ENCODE measurements at regions not wholly inside any gene's neighbourhood (a gene's known extent, or its start where the extent isn't known, plus 50 kb on each side); places are given as distances from the start of the nearest gene placed in this dataset.

DNA sequence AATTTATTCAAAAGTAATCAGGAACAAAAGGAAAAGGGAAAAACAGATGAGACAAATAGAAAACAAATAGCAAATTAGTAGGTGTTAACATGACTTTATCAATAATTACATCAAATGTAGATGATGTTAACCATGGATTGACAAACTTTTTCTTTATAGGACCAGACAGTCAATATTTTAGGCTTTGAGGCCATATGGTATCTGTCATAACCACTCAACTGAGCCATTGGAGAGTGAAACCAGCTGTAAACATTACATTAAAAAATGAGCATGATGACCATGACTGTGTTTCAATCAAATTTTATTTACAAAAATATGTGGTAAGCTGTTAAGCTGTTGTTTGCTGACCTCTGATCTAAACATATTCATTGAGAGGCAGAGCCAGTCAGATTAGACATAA is 118.5 kb upstream of the NWD2 start:
- no peak overlapping the region for H3K27ac ChIP-seq
- no peaks in the 10 kb centered on the region for H3K27me3 ChIP-seq
- H3K4me3 ChIP-seq, result no peak overlapping the region
- no peaks in the 10 kb centered on the region for H3K36me3 ChIP-seq
- TF ChIP-seq, protein P1, sequence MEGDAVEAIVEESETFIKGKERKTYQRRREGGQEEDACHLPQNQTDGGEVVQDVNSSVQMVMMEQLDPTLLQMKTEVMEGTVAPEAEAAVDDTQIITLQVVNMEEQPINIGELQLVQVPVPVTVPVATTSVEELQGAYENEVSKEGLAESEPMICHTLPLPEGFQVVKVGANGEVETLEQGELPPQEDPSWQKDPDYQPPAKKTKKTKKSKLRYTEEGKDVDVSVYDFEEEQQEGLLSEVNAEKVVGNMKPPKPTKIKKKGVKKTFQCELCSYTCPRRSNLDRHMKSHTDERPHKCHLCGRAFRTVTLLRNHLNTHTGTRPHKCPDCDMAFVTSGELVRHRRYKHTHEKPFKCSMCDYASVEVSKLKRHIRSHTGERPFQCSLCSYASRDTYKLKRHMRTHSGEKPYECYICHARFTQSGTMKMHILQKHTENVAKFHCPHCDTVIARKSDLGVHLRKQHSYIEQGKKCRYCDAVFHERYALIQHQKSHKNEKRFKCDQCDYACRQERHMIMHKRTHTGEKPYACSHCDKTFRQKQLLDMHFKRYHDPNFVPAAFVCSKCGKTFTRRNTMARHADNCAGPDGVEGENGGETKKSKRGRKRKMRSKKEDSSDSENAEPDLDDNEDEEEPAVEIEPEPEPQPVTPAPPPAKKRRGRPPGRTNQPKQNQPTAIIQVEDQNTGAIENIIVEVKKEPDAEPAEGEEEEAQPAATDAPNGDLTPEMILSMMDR (IDR thresholded peaks at IDR 0.05; ENCODE audit: low read depth, low read length), result no peak
- no peaks in the 10 kb centered on the region for H3K4me1 ChIP-seq (ENCODE audit: low read depth)
- H3K9me3 ChIP-seq (ENCODE audit: low read depth), result no peaks in the 10 kb centered on the region
- DNase-seq (ENCODE audit: low read depth in 1 of 2, low spot score in 1 of 2), result no peak

DNA sequence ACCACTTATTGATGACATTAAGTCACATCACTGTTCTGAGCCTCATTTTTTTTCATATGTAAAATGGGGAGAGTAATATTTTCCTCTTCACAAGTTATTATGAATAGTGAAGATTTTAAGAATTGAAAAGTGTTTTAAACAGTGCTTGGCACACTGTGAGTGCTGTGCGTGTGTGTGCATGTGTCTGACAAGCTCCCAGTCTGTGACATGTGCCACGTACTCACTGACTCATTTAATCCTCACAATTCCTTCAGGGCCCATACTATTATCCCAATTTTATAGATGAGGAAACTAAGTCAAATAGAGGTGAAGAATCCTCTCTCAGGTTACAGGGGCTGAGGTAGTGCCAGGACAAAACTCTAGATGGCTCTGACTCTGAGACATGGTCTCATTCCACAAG is 114.1 kb upstream of the NWD2 start:
- TF ChIP-seq, protein P1 (IDR thresholded peaks at IDR 0.05; ENCODE audit: low read depth, low read length), result no peak
- Histone ChIP-seq H3K27ac (no peak overlapping the region), H3K36me3 (no peaks in the 10 kb centered on the region), H3K27me3 (no peaks in the 10 kb centered on the region), H3K9me3 (ENCODE audit: low read depth) (no peaks in the 10 kb centered on the region), H3K4me3 (no peak overlapping the region), H3K4me1 (ENCODE audit: low read depth) (no peaks in the 10 kb centered on the region)
- no peak for DNase-seq (ENCODE audit: low read depth in 1 of 2, low spot score in 1 of 2)

DNA sequence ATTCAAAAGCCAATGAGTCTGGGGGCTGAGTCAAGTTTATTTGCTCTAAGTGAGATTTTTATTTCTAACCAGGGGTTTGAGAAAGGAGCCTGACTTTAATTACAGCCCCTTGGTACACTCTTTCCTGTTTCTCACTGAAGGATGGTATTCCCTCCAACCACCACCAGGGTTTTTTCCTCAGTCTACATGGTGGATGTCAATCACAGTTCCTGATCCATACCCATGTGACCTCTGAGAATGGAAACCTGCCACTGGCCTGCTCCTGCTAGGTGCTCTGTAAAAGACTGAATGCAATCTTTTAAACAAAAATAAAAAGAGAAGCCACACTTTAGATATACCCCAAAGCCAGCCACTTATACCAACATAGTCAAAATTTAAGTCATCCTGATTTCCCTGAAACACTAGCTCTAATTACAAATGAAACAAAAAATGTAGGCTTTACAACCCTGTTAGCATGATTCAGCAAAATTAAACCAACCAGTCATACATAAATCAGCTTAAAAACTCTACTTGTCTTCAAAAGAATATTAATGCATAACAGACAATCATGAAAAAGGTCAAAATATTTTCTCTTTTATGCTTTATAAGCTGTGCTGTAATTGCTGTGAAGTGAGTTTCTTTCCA is 112.1 kb upstream of the NWD2 start:
- no peak for DNase-seq (ENCODE audit: low read depth in 1 of 2, low spot score in 1 of 2)
- no peaks in the 10 kb centered on the region for H3K9me3 ChIP-seq (ENCODE audit: low read depth)
- H3K36me3 ChIP-seq, result no peaks in the 10 kb centered on the region
- H3K27ac ChIP-seq, result no peak overlapping the region
- H3K4me1 ChIP-seq (ENCODE audit: low read depth), result no peaks in the 10 kb centered on the region
- no peak overlapping the region for H3K4me3 ChIP-seq
- H3K27me3 ChIP-seq, result no peaks in the 10 kb centered on the region
- TF ChIP-seq, protein P1 (IDR thresholded peaks at IDR 0.05; ENCODE audit: low read depth, low read length), result no peak

DNA sequence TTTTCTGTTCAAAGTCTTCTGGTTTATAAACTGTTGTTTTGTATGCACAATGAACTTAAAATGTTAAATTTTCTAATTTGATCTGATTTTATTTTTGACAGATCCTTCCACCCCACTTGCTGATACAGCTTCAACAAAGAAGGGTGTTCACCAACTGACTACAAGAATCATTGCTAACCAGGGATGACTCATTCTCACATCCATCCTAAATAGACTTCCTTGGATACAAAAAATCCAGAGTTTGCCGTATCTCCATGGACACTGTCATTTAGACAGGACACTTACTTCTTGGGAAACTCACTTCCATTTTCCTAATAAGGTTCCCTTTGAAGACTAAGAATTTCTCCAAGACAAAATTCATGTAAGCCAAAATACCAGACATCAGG is 111.6 kb upstream of the NWD2 start:
- H3K9me3 ChIP-seq (ENCODE audit: low read depth), result no peaks in the 10 kb centered on the region
- no peak for DNase-seq (ENCODE audit: low read depth in 1 of 2, low spot score in 1 of 2)

DNA sequence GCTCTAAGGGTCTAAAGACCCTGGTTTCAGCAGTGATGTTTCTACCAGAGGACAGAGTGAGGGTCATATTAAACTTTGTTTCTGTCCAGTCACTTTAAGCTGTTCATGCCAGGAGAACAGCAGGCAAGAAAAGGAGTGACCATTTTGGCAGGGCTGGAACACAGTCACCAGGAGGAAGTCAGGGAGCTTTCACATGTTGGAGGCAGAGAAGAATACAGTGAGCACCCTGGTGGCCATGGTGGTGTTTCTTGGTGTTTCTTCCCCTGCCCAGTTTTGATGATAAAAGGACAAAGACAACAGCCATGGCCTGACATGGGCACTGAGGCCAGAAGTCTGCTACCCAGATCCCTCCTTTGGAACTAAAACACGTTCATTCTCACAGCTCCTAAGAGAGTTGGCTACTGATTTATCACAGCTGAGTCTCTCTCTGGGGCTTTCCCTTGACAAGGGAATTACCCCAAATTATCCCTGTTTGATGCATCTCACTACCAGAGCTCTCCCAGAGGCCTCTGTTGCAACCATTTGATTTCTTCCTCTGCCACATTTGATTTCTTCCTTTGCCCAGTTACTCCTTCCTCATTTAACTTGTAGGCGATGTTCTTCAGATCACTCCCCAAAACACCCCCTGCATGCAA is 106.4 kb upstream of the NWD2 start:
- DNase-seq (ENCODE audit: low read depth in 1 of 2, low spot score in 1 of 2), result no peak
- H3K4me1 ChIP-seq (ENCODE audit: low read depth), result no peaks in the 10 kb centered on the region
- TF ChIP-seq, protein P1 (IDR thresholded peaks at IDR 0.05; ENCODE audit: low read depth, low read length), result no peak
- no peak overlapping the region for H3K4me3 ChIP-seq
- no peak overlapping the region for H3K27ac ChIP-seq
- no peaks in the 10 kb centered on the region for H3K9me3 ChIP-seq (ENCODE audit: low read depth)
- H3K27me3 ChIP-seq, result no peaks in the 10 kb centered on the region
- no peaks in the 10 kb centered on the region for H3K36me3 ChIP-seq

More for the DNA sequence above, 111.6 kb upstream of the NWD2 start:
- Histone ChIP-seq H3K27me3 (no peaks in the 10 kb centered on the region), H3K4me3 (no peak overlapping the region), H3K4me1 (ENCODE audit: low read depth) (no peaks in the 10 kb centered on the region), H3K36me3 (no peaks in the 10 kb centered on the region), H3K27ac (no peak overlapping the region)
- TF ChIP-seq, protein P1 (IDR thresholded peaks at IDR 0.05; ENCODE audit: low read depth, low read length), result no peak
